DND-41 (cell line): ENCODE measurements at regions not wholly inside any gene's neighbourhood (a gene's known extent, or its start where the extent isn't known, plus 50 kb on each side); places are given as distances from the start of the nearest gene placed in this dataset.

Source experiments
- CTCF ChIP-seq: IDR thresholded peaks from 2 replicates; pipeline ENCODE4 v1.5.1; 2012; ENCODE audit warnings: borderline replicate concordance, low read length, moderate library complexity, mild to moderate bottlenecking; ENCODE audit not compliant: poor library complexity, severe bottlenecking; ENCODE audit errors: extremely low read depth
- EZH2 ChIP-seq: IDR thresholded peaks from 3 replicates; pipeline ENCODE4 v1.6.1; 2012; ENCODE audit warnings: borderline replicate concordance, low read depth, mild to moderate bottlenecking, moderate library complexity, low read length, inconsistent platforms; ENCODE audit not compliant: severe bottlenecking

GRCh38 chr11:23924226-23924625, 572.6 kb upstream of the LUZP2 start:
- no peak for TF ChIP-seq CTCF
- TF ChIP-seq EZH2: no peak
